Endodermal cell (in vitro differentiated cells): ENCODE measurements at regions not wholly inside any gene's neighbourhood (a gene's known extent, or its start where the extent isn't known, plus 50 kb on each side); places are given as distances from the start of the nearest gene placed in this dataset.

Experiments used
- DNase-seq: peaks from one replicate; pipeline ENCODE4 v3.0.0-alpha.2; 2017
- H3K27ac ChIP-seq: 2 replicates; pipeline ENCODE4 v1.5.1; 2013; ENCODE audit warnings: mild to moderate bottlenecking, low read depth, low read length, moderate library complexity
- H3K27me3 ChIP-seq: 2 replicates; pipeline ENCODE4 v1.6.1; 2013; ENCODE audit warnings: mild to moderate bottlenecking, low read length, moderate library complexity; ENCODE audit not compliant: insufficient read depth, control insufficient read depth, poor library complexity, severe bottlenecking
- H3K36me3 ChIP-seq: 2 replicates; pipeline ENCODE4 v1.7.0; 2013; ENCODE audit warnings: mild to moderate bottlenecking, low read length, moderate library complexity; ENCODE audit not compliant: control insufficient read depth, insufficient read depth
- H3K4me1 ChIP-seq: one replicate; pipeline ENCODE4 v1.7.0; 2013; ENCODE audit warnings: low read length; ENCODE audit not compliant: control insufficient read depth, insufficient read depth
- H3K4me3 ChIP-seq: 2 replicates; pipeline ENCODE4 v1.5.1; 2013; ENCODE audit warnings: mild to moderate bottlenecking, low read length, moderate library complexity
- H3K9ac ChIP-seq: 2 replicates; pipeline ENCODE4 v1.6.1; 2013; ENCODE audit warnings: mild to moderate bottlenecking, low read length, moderate library complexity; ENCODE audit not compliant: poor library complexity, severe bottlenecking; ENCODE audit errors: extremely low read depth
- H3K9me3 ChIP-seq: 2 replicates; pipeline ENCODE4 v1.6.1; 2013; ENCODE audit warnings: mild to moderate bottlenecking, low read length, moderate library complexity; ENCODE audit not compliant: control insufficient read depth
- H3K27ac Mint-ChIP-seq: 2 replicates; pipeline ENCODE4 v1.8.0; 2020; ENCODE audit warnings: mixed read lengths
- H3K27me3 Mint-ChIP-seq: 2 replicates; pipeline ENCODE4 v1.8.0; 2021; ENCODE audit warnings: mild to moderate bottlenecking, mixed read lengths; ENCODE audit not compliant: insufficient read depth
- H3K36me3 Mint-ChIP-seq: 2 replicates; pipeline ENCODE4 v1.8.0; 2020; ENCODE audit warnings: low read depth, mixed read lengths
- H3K4me1 Mint-ChIP-seq: 2 replicates; pipeline ENCODE4 v1.8.0; 2020; ENCODE audit warnings: mixed read lengths
- H3K4me3 Mint-ChIP-seq: 2 replicates; pipeline ENCODE4 v1.8.0; 2020; ENCODE audit warnings: mild to moderate bottlenecking, moderate library complexity, mixed read lengths
- H3K9me3 Mint-ChIP-seq: 2 replicates; pipeline ENCODE4 v1.8.0; 2020; ENCODE audit warnings: mild to moderate bottlenecking, mixed read lengths
- CTCF ChIP-seq: fragments of 200-600 bp; sonication (generic); conservative IDR thresholded peaks from 2 replicates; pipeline ENCODE4 v1.5.0; 2021; ENCODE audit warnings: antibody characterized with exemption, mild to moderate bottlenecking
- WGBS, 2 experiments: methylation state at CpG; one replicate each; pipeline versions ENCODE4 v1.1.5 to v1.1.7; 2013; ENCODE audit warnings: missing lambda C conversion rate in 2 of 2, mixed read lengths in 1 of 2; ENCODE audit not compliant: insufficient coverage in 1 of 2, insufficient read length in 1 of 2; 5-methylcytosine and 5-hydroxymethylcytosine counted together

- Histone ChIP-seq H3K36me3 (no peaks in the 10 kb centered on the region), H3K27me3 (no peaks in the 10 kb centered on the region), H3K9me3 (peaks cover 4% of the 10 kb centered on the region), H3K4me3 (no peak overlapping the region), H3K4me1 (no peaks in the 10 kb centered on the region), H3K9ac (no peak overlapping the region), H3K27ac (peak overlapping the region; percentile 66)
- Mint-ChIP-seq H3K4me3 (no peak overlapping the region), H3K27me3 (peaks cover 1% of the 10 kb centered on the region), H3K27ac (no peak overlapping the region), H3K4me1 (peaks cover 3% of the 10 kb centered on the region), H3K9me3 (peaks cover 6% of the 10 kb centered on the region), H3K36me3 (no peaks in the 10 kb centered on the region)
- TF ChIP-seq CTCF = no peak
- 73 to 85% methylated on average over 5 to 11 of the region's 11 CpGs for WGBS, 2 experiments
- no peak for DNase-seq
Measured at GRCh38 chr11:122365610-122366360, 249.8 kb upstream of the BLID start.

- Histone ChIP-seq H3K27me3 (no peaks in the 10 kb centered on the region), H3K4me3 (no peak overlapping the region), H3K9me3 (peaks cover 6% of the 10 kb centered on the region), H3K27ac (no peak overlapping the region), H3K9ac (no peak overlapping the region), H3K36me3 (no peaks in the 10 kb centered on the region), H3K4me1 (no peaks in the 10 kb centered on the region)
- peaks cover 3% of the 10 kb centered on the region for H3K4me1 Mint-ChIP-seq
- no peak overlapping the region for H3K27ac Mint-ChIP-seq
- WGBS, 2 experiments = 93 to 97% methylated on average over 4 to 5 of the region's 5 CpGs
- no peak for TF ChIP-seq CTCF
- H3K9me3 Mint-ChIP-seq = peaks cover 9% of the 10 kb centered on the region
- no peak for DNase-seq
- H3K27me3 Mint-ChIP-seq = peaks cover 1% of the 10 kb centered on the region
- no peaks in the 10 kb centered on the region for H3K36me3 Mint-ChIP-seq
- H3K4me3 Mint-ChIP-seq = no peak overlapping the region
Measured at GRCh38 chr11:122363296-122363695, 247.3 kb upstream of the BLID start.

GRCh38 chr11:122362381-122362780, 246.4 kb upstream of the BLID start:
- TF ChIP-seq CTCF = no peak
- WGBS, 2 experiments = 92 to 100% methylated on average over 1 to 2 of the region's 2 CpGs
- Histone ChIP-seq H3K9me3 (peaks cover 6% of the 10 kb centered on the region), H3K4me1 (no peaks in the 10 kb centered on the region), H3K27ac (no peak overlapping the region), H3K36me3 (no peaks in the 10 kb centered on the region), H3K27me3 (no peaks in the 10 kb centered on the region), H3K4me3 (no peak overlapping the region), H3K9ac (no peak overlapping the region)
- no peak for DNase-seq
- no peaks in the 10 kb centered on the region for H3K36me3 Mint-ChIP-seq
- H3K27ac Mint-ChIP-seq = no peak overlapping the region
- peaks cover under 1% of the 10 kb centered on the region for H3K4me1 Mint-ChIP-seq
- H3K9me3 Mint-ChIP-seq = peaks cover 9% of the 10 kb centered on the region
- H3K4me3 Mint-ChIP-seq = no peak overlapping the region
- H3K27me3 Mint-ChIP-seq = peaks cover 1% of the 10 kb centered on the region
